ENCODE measurements at regions not wholly inside any gene's neighbourhood (a gene's known extent, or its start where the extent isn't known, plus 50 kb on each side); places are given as distances from the start of the nearest gene placed in this dataset.
"Not testable (repeated sequence)": the region's sequence is repeated elsewhere in the genome, so short reads cannot be mapped to it uniquely, and the experiment has no call there.

- DNase-seq (ENCODE audit: extremely low read depth in 1 of 2, low read depth in 1 of 2) = not testable (repeated sequence)
Measured at GRCh38 chr17:15858082-15858481, 86.8 kb upstream of the ADORA2B start.

DNA sequence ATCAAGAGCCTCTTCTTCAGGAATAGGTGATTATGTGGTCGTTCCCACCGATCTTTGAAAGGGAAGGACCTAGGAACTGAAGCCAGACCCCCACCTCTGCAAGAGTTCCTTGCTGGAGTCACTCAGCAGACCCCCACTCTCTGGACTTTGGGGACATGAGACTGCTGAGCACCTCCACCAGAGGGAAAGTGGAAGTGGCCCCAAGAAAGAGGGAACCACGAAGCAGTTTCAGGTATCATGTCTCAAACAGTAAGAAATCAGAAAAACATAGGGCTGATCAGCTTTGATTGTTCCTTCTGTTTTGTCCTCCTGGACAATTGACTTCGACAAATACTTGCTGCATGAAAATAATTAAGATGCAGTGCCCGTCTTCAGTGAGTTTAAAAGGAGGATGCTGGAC is 84.2 kb upstream of the ADORA2B start:
- DNase-seq (ENCODE audit: extremely low read depth in 1 of 2, low read depth in 1 of 2) = not testable (repeated sequence)

GRCh38 chr17:15864061-15864460 is 80.9 kb upstream of the ADORA2B start:
- DNase-seq (ENCODE audit: extremely low read depth in 1 of 2, low read depth in 1 of 2) = not testable (repeated sequence)

GRCh38 chr17:15864472-15864871 is 80.5 kb upstream of the ADORA2B start:
- not testable (repeated sequence) for DNase-seq (ENCODE audit: extremely low read depth in 1 of 2, low read depth in 1 of 2)

DNA sequence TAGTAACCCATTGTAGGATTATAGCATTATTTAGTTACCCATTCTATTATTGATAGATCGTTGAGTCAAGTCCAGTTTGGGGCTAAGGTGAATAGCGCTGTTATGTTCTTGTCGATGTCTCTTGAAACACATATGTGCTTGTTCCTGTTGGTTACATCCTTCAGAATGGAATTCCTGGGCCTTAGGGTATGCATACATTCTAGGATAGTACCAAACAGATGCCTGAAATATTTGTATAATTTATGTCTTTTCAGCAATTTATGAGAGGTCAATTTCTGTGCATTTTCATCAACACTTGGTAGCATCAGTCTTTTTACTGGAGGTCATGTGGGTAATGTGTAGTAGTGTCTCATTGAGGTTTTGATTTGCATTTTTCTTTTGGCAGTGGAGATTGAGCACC is 78.9 kb upstream of the ADORA2B start:
- DNase-seq (ENCODE audit: extremely low read depth in 1 of 2, low read depth in 1 of 2) = not testable (repeated sequence)

GRCh38 chr17:15867331-15867730 is 77.6 kb upstream of the ADORA2B start:
- DNase-seq (ENCODE audit: extremely low read depth in 1 of 2, low read depth in 1 of 2) = not testable (repeated sequence)

DNA sequence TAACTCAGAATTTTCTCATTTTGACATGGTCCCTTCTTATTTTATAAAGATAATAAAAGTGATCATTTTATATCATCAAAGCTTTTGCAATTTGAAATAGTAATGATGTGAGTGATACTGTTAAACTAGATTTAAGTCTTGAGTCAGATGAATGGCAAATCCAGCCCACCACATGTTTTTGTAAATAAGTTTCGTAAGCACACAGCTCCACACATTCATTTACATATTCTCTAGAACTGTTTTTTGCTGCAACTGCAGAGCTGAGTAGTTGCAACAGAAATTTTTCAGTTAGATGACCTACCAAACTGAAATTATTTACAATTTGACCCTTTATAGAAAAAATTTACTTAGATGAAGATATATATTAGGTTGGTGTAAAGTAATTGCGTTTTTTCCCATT is 75.1 kb upstream of the ADORA2B start:
- not testable (repeated sequence) for DNase-seq (ENCODE audit: extremely low read depth in 1 of 2, low read depth in 1 of 2)

- DNase-seq (ENCODE audit: extremely low read depth in 1 of 2, low read depth in 1 of 2) = not testable (repeated sequence)
Measured at GRCh38 chr17:15872677-15873076, 72.3 kb upstream of the ADORA2B start.

- DNase-seq (ENCODE audit: extremely low read depth in 1 of 2, low read depth in 1 of 2) = not testable (repeated sequence)
Measured at GRCh38 chr17:15877882-15878500, 66.9 kb upstream of the ADORA2B start.

DNA sequence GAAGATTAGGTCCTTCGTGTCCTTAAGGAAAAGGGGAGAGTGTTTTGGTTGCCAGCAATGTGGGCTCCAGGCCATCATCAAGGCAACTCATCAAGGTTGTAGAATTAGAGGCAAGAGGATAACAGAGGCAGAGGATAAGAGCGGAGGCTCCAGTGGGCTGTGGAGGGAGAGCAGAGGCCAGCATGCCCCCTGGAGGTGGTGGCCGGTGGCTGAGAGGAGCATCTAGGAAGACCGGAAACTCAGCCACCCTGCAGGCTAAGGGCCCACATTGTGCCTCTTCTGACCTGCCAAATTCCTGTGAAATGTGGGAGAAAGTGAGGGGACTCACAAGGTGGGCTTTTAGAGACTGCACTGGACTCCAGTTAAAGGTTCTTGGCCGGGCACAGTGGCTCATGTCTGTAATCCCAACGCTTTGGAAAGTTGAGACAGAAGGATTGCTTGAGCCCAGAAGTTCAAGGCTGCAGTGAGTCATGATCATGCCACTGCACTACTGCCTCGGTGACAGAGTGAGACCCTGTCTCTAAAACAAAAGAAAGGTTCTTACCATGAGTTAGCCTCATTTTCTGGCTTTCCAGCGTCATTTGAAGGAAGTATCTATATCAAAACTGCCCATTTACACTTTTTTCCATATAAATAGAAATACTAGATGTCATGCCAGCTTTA is 62.7 kb upstream of the ADORA2B start:
- no peak for DNase-seq (ENCODE audit: extremely low read depth in 1 of 2, low read depth in 1 of 2)

- no peak for DNase-seq (ENCODE audit: extremely low read depth in 1 of 2, low read depth in 1 of 2)
Measured at GRCh38 chr17:15882777-15883176, 62.2 kb upstream of the ADORA2B start.

GRCh38 chr17:15883617-15884111 is 61.3 kb upstream of the ADORA2B start:
- DNase-seq (ENCODE audit: extremely low read depth in 1 of 2, low read depth in 1 of 2) = no peak

GRCh38 chr17:15884731-15885130 is 60.2 kb upstream of the ADORA2B start:
- DNase-seq (ENCODE audit: extremely low read depth in 1 of 2, low read depth in 1 of 2) = no peak

DNA sequence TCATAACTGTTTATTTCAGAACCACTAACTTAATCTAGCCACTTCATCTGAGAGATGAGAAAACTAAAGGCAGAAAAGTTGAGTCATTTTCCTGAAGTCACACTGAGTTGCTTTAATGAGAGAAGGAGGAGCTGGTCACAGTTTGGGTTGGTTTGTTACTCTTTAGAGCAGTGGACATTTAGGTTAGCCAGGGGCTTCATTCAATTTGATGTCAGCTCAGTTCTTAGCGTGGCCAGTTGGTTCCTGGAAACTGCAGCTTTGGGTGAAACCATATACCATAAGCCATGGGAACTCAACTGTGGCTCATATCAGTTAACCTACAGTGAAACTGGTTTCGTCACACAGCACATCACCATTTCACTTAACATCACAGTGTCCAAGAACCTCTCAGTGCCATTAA is 59.2 kb upstream of the ADORA2B start:
- no peak for DNase-seq (ENCODE audit: extremely low read depth in 1 of 2, low read depth in 1 of 2)

- DNase-seq (ENCODE audit: extremely low read depth in 1 of 2, low read depth in 1 of 2) = no peak
Measured at GRCh38 chr17:15886221-15886620, 58.7 kb upstream of the ADORA2B start.

GRCh38 chr17:15886804-15887203 is 58.1 kb upstream of the ADORA2B start:
- no peak for DNase-seq (ENCODE audit: extremely low read depth in 1 of 2, low read depth in 1 of 2)

- DNase-seq (ENCODE audit: extremely low read depth in 1 of 2, low read depth in 1 of 2) = no peak
Measured at GRCh38 chr17:15888436-15888835, 56.5 kb upstream of the ADORA2B start.

DNA sequence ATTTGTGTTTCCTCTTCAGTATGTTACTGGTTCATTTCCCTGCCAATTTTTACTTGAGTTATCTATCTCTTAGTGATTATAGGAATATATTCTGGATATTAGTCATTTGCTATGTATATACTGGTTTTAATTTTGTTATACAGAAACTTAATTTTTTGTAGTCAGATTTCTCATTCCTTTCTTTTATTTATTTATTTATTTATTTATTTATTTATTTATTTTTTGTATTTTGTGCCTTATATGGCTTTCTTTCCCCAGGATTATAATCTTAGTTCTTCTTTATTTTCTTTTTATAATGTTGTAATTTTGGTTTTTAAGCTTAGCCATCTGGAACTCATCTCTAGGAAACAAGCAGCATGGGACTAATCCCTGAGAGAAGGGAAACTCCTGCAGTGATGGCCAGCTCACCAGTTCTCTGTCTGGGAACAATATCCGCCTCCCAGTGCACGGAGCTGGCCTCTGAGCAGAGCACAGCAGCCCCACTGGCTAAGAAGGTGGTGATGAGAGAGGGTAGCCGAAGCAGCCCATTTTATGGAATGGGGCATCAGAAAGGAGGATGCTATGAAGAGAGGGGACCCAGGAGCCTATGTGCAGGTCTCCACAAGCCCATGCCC is 54.5 kb upstream of the ADORA2B start:
- no peak for DNase-seq (ENCODE audit: extremely low read depth in 1 of 2, low read depth in 1 of 2)

- no peak for DNase-seq (ENCODE audit: extremely low read depth in 1 of 2, low read depth in 1 of 2)
Measured at GRCh38 chr17:15891318-15891717, 53.6 kb upstream of the ADORA2B start.

- DNase-seq (ENCODE audit: extremely low read depth in 1 of 2, low read depth in 1 of 2) = no peak
Measured at GRCh38 chr17:15892244-15892643, 52.7 kb upstream of the ADORA2B start.

GRCh38 chr17:15892731-15893657 is 51.9 kb upstream of the ADORA2B start:
- no peak for DNase-seq (ENCODE audit: extremely low read depth in 1 of 2, low read depth in 1 of 2)

Data from stimulated activated CD8-positive, alpha-beta memory T cell treated with anti-CD3 and anti-CD28 coated beads, Interleukin-7, amount 100 ng/mL, for 48 hours (primary cell).